Uterus (tissue), 3 donors: ENCODE measurements at regions not wholly inside any gene's neighbourhood (a gene's known extent, or its start where the extent isn't known, plus 50 kb on each side); places are given as distances from the start of the nearest gene placed in this dataset.

Experiments
- DNase-seq, 2 donors: peaks; one replicate each; pipeline ENCODE4 v3.0.0-alpha.2; 2019 to 2020
- H3K27ac ChIP-seq, 2 donors: fragments of 200-600 bp; sonication (generic); 1 replicate in 1 of 2; 2 replicates in 1 of 2; pipeline ENCODE4 v1.5.1; 2016 to 2018
- H3K27me3 ChIP-seq, 2 donors: fragments of 200-600 bp; sonication (generic); one replicate each; pipeline ENCODE4 v1.5.1; 2018 to 2019; ENCODE audit warnings: control low read depth in 1 of 2
- H3K36me3 ChIP-seq, 2 donors: fragments of 200-600 bp; sonication (generic); one replicate each; pipeline ENCODE4 v1.5.1; 2019; ENCODE audit warnings: control low read depth in 1 of 2
- H3K4me1 ChIP-seq, 2 donors: fragments of 200-600 bp; sonication (generic); one replicate each; pipeline ENCODE4 v1.5.1; 2018 to 2019; ENCODE audit warnings: control low read depth in 1 of 2
- H3K4me3 ChIP-seq, 2 donors: fragments of 200-600 bp; sonication (generic); 1 replicate in 1 of 2; 2 replicates in 1 of 2; pipeline ENCODE4 v1.5.1; 2018 to 2019; ENCODE audit warnings: mild to moderate bottlenecking in 1 of 2
- H3K9me3 ChIP-seq, 2 donors: fragments of 200-600 bp; sonication (generic); one replicate each; pipeline ENCODE4 v1.5.1; 2019; ENCODE audit warnings: control low read depth in 1 of 2
- POLR2A ChIP-seq, 2 donors: fragments of 450-650 bp; IDR thresholded peaks; one replicate each; pipeline ENCODE4 v1.6.1; 2016; ENCODE audit warnings: antibody characterized with exemption in 2 of 2, mild to moderate bottlenecking in 1 of 2, moderate library complexity in 1 of 2
- intact Hi-C: fragments of 100-400 bp; cut with DNase I; formaldehyde crosslinking; loops from one replicate; pipeline ENCODE4 v1.15.1; 2023; ENCODE audit warnings: low total_unique reads
- TF ChIP-seq, protein P1 (sequence below), 4 experiments: fragments of 200-600 bp in 2 of 4; fragments of 450-650 bp in 2 of 4; sonication (generic) in 2 of 4; IDR thresholded peaks; one replicate each; pipeline ENCODE4 v1.5.1; 2016 to 2019; ENCODE audit warnings: antibody characterized with exemption in 4 of 4, mild to moderate bottlenecking in 2 of 4, moderate library complexity in 1 of 4
- donor health status: DM: yes; HTN: yes; CAD: no.

- no peak overlapping the region for H3K4me3 ChIP-seq
- H3K36me3 ChIP-seq: no peaks in the 10 kb centered on the region
- H3K9me3 ChIP-seq: no peaks in the 10 kb centered on the region
- H3K4me1 ChIP-seq: no peaks in the 10 kb centered on the region
- TF ChIP-seq POLR2A (IDR thresholded peaks at IDR 0.05): no peak
- no peaks in the 10 kb centered on the region for H3K27me3 ChIP-seq
- DNase-seq: no peak
- intact Hi-C loops: no loop called here
- H3K27ac ChIP-seq: no peak overlapping the region
These were observed 301.8 kb upstream of the MTNR1B start for GRCh38 chr11:92667486-92668152.

GRCh38 chr11:92670308-92670890 is 299.1 kb upstream of the MTNR1B start:
- Histone ChIP-seq H3K27ac (no peak overlapping the region), H3K36me3 (no peaks in the 10 kb centered on the region), H3K4me3 (no peak overlapping the region), H3K4me1 (no peaks in the 10 kb centered on the region), H3K9me3 (no peaks in the 10 kb centered on the region), H3K27me3 (no peaks in the 10 kb centered on the region)
- no peak for DNase-seq
- TF ChIP-seq, protein P1, sequence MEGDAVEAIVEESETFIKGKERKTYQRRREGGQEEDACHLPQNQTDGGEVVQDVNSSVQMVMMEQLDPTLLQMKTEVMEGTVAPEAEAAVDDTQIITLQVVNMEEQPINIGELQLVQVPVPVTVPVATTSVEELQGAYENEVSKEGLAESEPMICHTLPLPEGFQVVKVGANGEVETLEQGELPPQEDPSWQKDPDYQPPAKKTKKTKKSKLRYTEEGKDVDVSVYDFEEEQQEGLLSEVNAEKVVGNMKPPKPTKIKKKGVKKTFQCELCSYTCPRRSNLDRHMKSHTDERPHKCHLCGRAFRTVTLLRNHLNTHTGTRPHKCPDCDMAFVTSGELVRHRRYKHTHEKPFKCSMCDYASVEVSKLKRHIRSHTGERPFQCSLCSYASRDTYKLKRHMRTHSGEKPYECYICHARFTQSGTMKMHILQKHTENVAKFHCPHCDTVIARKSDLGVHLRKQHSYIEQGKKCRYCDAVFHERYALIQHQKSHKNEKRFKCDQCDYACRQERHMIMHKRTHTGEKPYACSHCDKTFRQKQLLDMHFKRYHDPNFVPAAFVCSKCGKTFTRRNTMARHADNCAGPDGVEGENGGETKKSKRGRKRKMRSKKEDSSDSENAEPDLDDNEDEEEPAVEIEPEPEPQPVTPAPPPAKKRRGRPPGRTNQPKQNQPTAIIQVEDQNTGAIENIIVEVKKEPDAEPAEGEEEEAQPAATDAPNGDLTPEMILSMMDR (IDR thresholded peaks at IDR 0.05): no peak
- TF ChIP-seq POLR2A (IDR thresholded peaks at IDR 0.05): no peak
- intact Hi-C loops: no loop called here

DNA sequence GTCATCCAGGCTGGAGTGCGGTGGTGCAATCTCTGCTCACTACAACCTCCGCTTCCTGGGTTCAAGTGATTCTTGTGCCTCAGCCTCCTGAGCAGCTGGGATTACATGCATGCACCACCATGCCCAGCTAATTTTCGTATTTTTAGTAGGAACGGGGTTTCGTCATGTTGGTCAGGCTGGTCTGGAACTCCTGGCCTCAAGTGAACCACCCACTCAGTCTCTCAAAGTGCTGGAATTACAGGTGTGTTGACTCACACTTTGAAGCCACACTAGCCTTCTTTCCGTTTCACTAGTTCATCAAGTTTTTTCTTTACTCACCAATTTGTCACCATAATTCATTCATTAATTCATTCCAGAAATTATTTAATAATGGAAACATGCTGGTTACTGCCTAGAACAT is 298.4 kb upstream of the MTNR1B start:
- Histone ChIP-seq H3K27ac (no peak overlapping the region), H3K4me1 (no peaks in the 10 kb centered on the region), H3K27me3 (no peaks in the 10 kb centered on the region), H3K9me3 (no peaks in the 10 kb centered on the region), H3K36me3 (no peaks in the 10 kb centered on the region), H3K4me3 (no peak overlapping the region)
- DNase-seq: no peak
- intact Hi-C loops: no loop called here
- TF ChIP-seq POLR2A (IDR thresholded peaks at IDR 0.05): no peak
- TF ChIP-seq, protein P1 (IDR thresholded peaks at IDR 0.05): no peak

DNA sequence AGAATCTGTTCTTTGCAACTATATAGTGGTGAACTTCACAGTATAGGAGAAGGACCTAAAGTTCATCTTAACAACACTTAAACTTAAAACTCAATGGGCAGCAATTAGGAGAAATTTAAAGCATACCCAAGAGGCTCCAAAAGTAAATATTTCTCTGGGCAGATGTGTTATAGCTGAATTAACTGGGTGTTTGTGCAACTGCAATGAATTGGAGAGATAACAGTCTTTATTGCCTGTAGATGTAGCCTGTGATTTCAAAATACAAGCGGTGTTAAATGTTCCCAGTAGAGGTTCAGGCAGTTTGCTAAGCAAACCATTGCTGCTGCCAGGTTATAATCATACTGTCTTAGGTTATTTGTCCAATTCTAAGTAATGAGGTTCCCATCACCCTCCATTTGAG is 294.1 kb upstream of the MTNR1B start:
- intact Hi-C loops: no loop called here
- H3K4me3 ChIP-seq: no peak overlapping the region
- H3K27ac ChIP-seq: no peak overlapping the region
- no peaks in the 10 kb centered on the region for H3K4me1 ChIP-seq
- TF ChIP-seq POLR2A (IDR thresholded peaks at IDR 0.05): no peak
- TF ChIP-seq, protein P1 (IDR thresholded peaks at IDR 0.05): no peak
- H3K9me3 ChIP-seq: no peaks in the 10 kb centered on the region
- no peaks in the 10 kb centered on the region for H3K27me3 ChIP-seq
- no peak for DNase-seq
- no peaks in the 10 kb centered on the region for H3K36me3 ChIP-seq

DNA sequence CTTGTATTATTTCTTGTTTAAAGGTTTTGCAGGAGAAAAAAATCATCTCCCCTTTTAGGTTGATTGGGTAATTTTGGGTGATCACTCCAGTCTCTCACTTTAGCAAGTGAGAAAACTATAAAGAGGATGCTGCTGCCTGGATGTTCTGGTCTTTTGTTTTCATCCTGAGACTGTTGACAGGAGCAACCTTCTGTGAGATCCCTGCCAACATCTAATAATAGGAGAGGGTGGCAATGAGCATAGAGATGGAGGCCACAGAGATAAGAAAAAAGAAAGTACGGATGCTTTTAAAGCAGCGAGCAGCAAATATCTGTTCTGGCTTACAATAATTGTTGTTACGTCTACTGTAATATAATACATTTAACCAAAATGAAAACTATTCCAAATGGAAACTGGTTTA is 293.6 kb upstream of the MTNR1B start:
- no peak for DNase-seq
- no peak overlapping the region for H3K4me3 ChIP-seq
- intact Hi-C loops: no loop called here
- no peaks in the 10 kb centered on the region for H3K36me3 ChIP-seq
- H3K9me3 ChIP-seq: no peaks in the 10 kb centered on the region
- no peaks in the 10 kb centered on the region for H3K4me1 ChIP-seq
- no peaks in the 10 kb centered on the region for H3K27me3 ChIP-seq
- no peak overlapping the region for H3K27ac ChIP-seq
- TF ChIP-seq, protein P1 (IDR thresholded peaks at IDR 0.05): no peak
